ENCODE measurements at regions not wholly inside any gene's neighbourhood (a gene's known extent, or its start where the extent isn't known, plus 50 kb on each side); places are given as distances from the start of the nearest gene placed in this dataset.

- no peak for TF ChIP-seq ZNF792 (tag by site-specific recombination; IDR thresholded peaks at IDR 0.05)
- no peak for TF ChIP-seq ZNF169 (tag by site-specific recombination; IDR thresholded peaks at IDR 0.05)
- no peak for TF ChIP-seq KLF10 (tag by site-specific recombination; IDR thresholded peaks at IDR 0.05)
- no peak for TF ChIP-seq ZNF366 (tag by site-specific recombination; conservative IDR thresholded peaks at IDR 0.05)
- TF ChIP-seq KLF8 (tag by site-specific recombination; IDR thresholded peaks at IDR 0.05), result no peak
- TF ChIP-seq ZNF280D (tag by site-specific recombination; IDR thresholded peaks at IDR 0.05), result no peak
- no peak for TF ChIP-seq ZNF623 (tag by site-specific recombination; IDR thresholded peaks at IDR 0.05)
- no peak for TF ChIP-seq ZNF311 (tag by site-specific recombination; IDR thresholded peaks at IDR 0.05; ENCODE audit: borderline replicate concordance)
- no peak for TF ChIP-seq ZNF585B (tag by site-specific recombination; IDR thresholded peaks at IDR 0.05)
- TF ChIP-seq TSHZ1 (tag by site-specific recombination; IDR thresholded peaks at IDR 0.05; ENCODE audit: borderline replicate concordance), result no peak
These were observed 849.8 kb upstream of the FAT3 start (continued) for GRCh38 chr11:91374794-91375193.

GRCh38 chr11:91373497-91373896 is 851.1 kb upstream of the FAT3 start:
- no peaks in the 10 kb centered on the region for H3K36me3 ChIP-seq (ENCODE audit: control insufficient read depth in 2 of 2, insufficient read depth in 1 of 2, low read length in 2 of 2)
- H3K27ac ChIP-seq (ENCODE audit: extremely low read depth, low read depth, low read length), result no peak overlapping the region
- H3K4me1 ChIP-seq (ENCODE audit: control insufficient read depth, insufficient read depth, low read length), result no peaks in the 10 kb centered on the region
- H3K9me3 ChIP-seq (ENCODE audit: control insufficient read depth, insufficient read depth, low read depth, low read length), result no peaks in the 10 kb centered on the region
- no peak for TF ChIP-seq BCL6B (tag by site-specific recombination; IDR thresholded peaks at IDR 0.05)
- no peak for TF ChIP-seq ZNF677 (tag by site-specific recombination; IDR thresholded peaks at IDR 0.05)
- no peak for TF ChIP-seq ZNF112 (tag by site-specific recombination; IDR thresholded peaks at IDR 0.05)
- TF ChIP-seq ZNF596 (tag by site-specific recombination; IDR thresholded peaks at IDR 0.05), result no peak
- no peak for TF ChIP-seq ZNF23 (tag by site-specific recombination; IDR thresholded peaks at IDR 0.05; ENCODE audit: borderline replicate concordance)
- no peak for TF ChIP-seq ZNF580 (tag by site-specific recombination; IDR thresholded peaks at IDR 0.05)
- no peak for TF ChIP-seq ZNF274 (IDR thresholded peaks at IDR 0.05; ENCODE audit: low read length)
- no peak for TF ChIP-seq ZNF274 (tag by site-specific recombination; IDR thresholded peaks at IDR 0.05; ENCODE audit: borderline replicate concordance)
- POLR2A ChIA-PET, result no interaction called here
- CTCF ChIA-PET, result interaction anchor here (0.6 kb wide), 2 partner anchors 55 to 692 kb away, joined by 3 to 4 read pairs; no protein-coding TSS in a partner anchor
- H3K4me3 ChIP-seq (ENCODE audit: low read depth, low read length), result no peak overlapping the region
